A673 (cell line): ENCODE measurements at regions not wholly inside any gene's neighbourhood (a gene's known extent, or its start where the extent isn't known, plus 50 kb on each side); places are given as distances from the start of the nearest gene placed in this dataset.

ENCODE experiments used
- CTCF ChIP-seq: fragments of 300-800, 200-600 bp; sonication (generic); conservative IDR thresholded peaks from 2 replicates; pipeline ENCODE4 v1.5.1; 2017; ENCODE audit warnings: low read depth, mild to moderate bottlenecking, antibody characterized with exemption, low read length, moderate library complexity, mixed read lengths
- EZH2 ChIP-seq: fragments of 200-600 bp; sonication (generic); IDR thresholded peaks from 2 replicates; pipeline ENCODE4 v1.6.1; 2017; ENCODE audit warnings: borderline replicate concordance, low read depth, mild to moderate bottlenecking, mixed read lengths, antibody characterized with exemption, low read length; ENCODE audit not compliant: poor library complexity, severe bottlenecking

- no peak for TF ChIP-seq CTCF
- TF ChIP-seq EZH2, result no peak
Observed at GRCh38 chr15:35876762-35877161, 330.8 kb upstream of the DPH6 start.
